ENCODE measurements at regions not wholly inside any gene's neighbourhood (a gene's known extent, or its start where the extent isn't known, plus 50 kb on each side); places are given as distances from the start of the nearest gene placed in this dataset.
A peak's percentile ranks its signal among the peaks of the same experiment; 100 is the strongest.

DNA sequence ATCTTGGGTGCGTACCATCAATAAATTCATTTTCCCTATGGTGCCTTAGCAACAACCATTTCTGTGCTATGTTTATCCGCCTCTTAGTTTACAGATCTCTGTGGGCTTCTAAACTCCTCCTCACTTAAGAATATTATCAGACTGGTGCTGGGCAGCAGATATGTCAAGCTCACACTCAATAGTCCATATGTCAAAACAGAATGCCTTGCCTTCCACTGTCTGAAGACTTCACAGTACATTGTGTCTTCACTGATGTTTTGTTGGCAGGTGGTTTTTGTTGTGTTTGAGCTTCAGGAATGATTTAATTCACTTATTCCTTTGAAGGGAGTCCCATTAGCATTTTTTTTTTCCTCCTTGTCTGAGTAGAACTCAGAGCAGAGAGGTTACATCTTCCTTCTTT is 419.6 kb downstream of the DNAJB9 start:
- no peak overlapping the region for H3K4me3 ChIP-seq (replicated peaks in 1 of 3; ENCODE audit: insufficient read depth in 1 of 3, low read depth in 2 of 3, low read length in 3 of 3)
- H3K9me3 ChIP-seq (ENCODE audit: low read length): no peaks in the 10 kb centered on the region
- intact Hi-C loops (cut with micrococcal nuclease; ENCODE audit: unreplicated experiment): no loop called here
- H3K27me3 ChIP-seq (ENCODE audit: control insufficient read depth in 1 of 2, insufficient read depth in 2 of 2, low read length in 2 of 2): no peaks in the 10 kb centered on the region
- H2AFZ ChIP-seq (ENCODE audit: low read length): no peak overlapping the region
- TF ChIP-seq BRD4 (CRISPR knock-in tag; IDR thresholded peaks at IDR 0.05): no peak
- H4K20me1 ChIP-seq (ENCODE audit: insufficient read depth, low read length): no peaks in the 10 kb centered on the region
- WGBS (ENCODE audit: low lambda C conversion rate): 59% methylated on average over 2 of the region's 2 CpGs
- BruUV-seq (replicated peaks): no TSS peak
- in situ Hi-C loops (cut with HindIII; ENCODE audit: extremely low pct_ligation_motif_present, low pct_unique_long_range_greater_than_20kb): no loop called here
- ATAC-seq: no peak
- H3K4me2 ChIP-seq (ENCODE audit: low read depth, low read length): no peak overlapping the region
- ChIA-PET CTCF (ENCODE audit: low intra/inter-chr PET ratio, low total read pairs) (no interaction called here), POLR2A (no interaction called here)
- no peak for FAIRE-seq
- H3K4me1 ChIP-seq (ENCODE audit: insufficient read depth, low read length): no peaks in the 10 kb centered on the region
- H3K9ac ChIP-seq (ENCODE audit: insufficient read depth, low read depth, low read length): no peak overlapping the region
- no peak for DNase-seq (ENCODE audit: low spot score)
- no peaks in the 10 kb centered on the region for H3K36me3 ChIP-seq (replicated peaks in 1 of 2; ENCODE audit: control insufficient read depth in 1 of 2, insufficient read depth in 2 of 2, low read length in 2 of 2)
- H3K27ac ChIP-seq (ENCODE audit: extremely low read length, insufficient read depth, low read length): no peak overlapping the region
- no peaks in the 10 kb centered on the region for H3K79me2 ChIP-seq (ENCODE audit: insufficient read depth, low read length)

DNA sequence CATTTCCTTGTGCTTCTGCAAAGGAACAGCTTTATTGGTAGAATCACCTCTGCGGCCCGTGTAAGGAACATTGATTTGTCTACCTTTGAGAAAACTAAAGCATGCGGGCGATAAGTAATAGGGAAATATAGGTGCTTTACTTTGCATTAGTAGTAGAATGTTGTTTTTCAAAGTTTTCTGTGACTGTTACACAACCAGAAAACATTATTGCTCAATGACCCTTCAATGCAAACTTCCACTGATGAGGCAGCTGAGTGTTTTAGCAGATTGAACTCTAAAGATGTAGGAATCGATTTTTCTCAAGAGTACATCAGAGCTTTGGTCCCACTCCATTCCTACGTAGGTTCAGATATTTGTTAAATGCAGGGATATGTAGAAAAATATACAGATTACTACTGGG is 427.8 kb downstream of the DNAJB9 start:
- no peak for DNase-seq (ENCODE audit: low spot score)
- in situ Hi-C loops (cut with HindIII; ENCODE audit: extremely low pct_ligation_motif_present, low pct_unique_long_range_greater_than_20kb) (no loop called here), intact Hi-C loops (cut with micrococcal nuclease; ENCODE audit: unreplicated experiment) (no loop called here)
- no TSS peak for BruUV-seq (replicated peaks)
- H4K20me1 ChIP-seq (ENCODE audit: insufficient read depth, low read length): no peaks in the 10 kb centered on the region
- H3K9me3 ChIP-seq (ENCODE audit: low read length): no peaks in the 10 kb centered on the region
- no peak overlapping the region for H2AFZ ChIP-seq (ENCODE audit: low read length)
- no peak for FAIRE-seq
- no peak overlapping the region for H3K27ac ChIP-seq (ENCODE audit: extremely low read length, insufficient read depth, low read length)
- ChIA-PET POLR2A (no interaction called here), CTCF (ENCODE audit: low intra/inter-chr PET ratio, low total read pairs) (no interaction called here)
- H3K9ac ChIP-seq (ENCODE audit: insufficient read depth, low read depth, low read length): no peak overlapping the region
- no peaks in the 10 kb centered on the region for H3K27me3 ChIP-seq (ENCODE audit: control insufficient read depth in 1 of 2, insufficient read depth in 2 of 2, low read length in 2 of 2)
- no peak for ATAC-seq
- H3K4me2 ChIP-seq (ENCODE audit: low read depth, low read length): no peak overlapping the region
- 39% methylated on average over 6 of the region's 6 CpGs for WGBS (ENCODE audit: low lambda C conversion rate)
- no peaks in the 10 kb centered on the region for H3K36me3 ChIP-seq (replicated peaks in 1 of 2; ENCODE audit: control insufficient read depth in 1 of 2, insufficient read depth in 2 of 2, low read length in 2 of 2)
- H3K4me3 ChIP-seq (replicated peaks in 1 of 3; ENCODE audit: insufficient read depth in 1 of 3, low read depth in 2 of 3, low read length in 3 of 3): no peak overlapping the region
- H3K4me1 ChIP-seq (ENCODE audit: insufficient read depth, low read length): no peaks in the 10 kb centered on the region
- TF ChIP-seq CEBPG (CRISPR knock-in tag; IDR thresholded peaks at IDR 0.05): peak; percentile 38; the same call in 1 of the 2 replicates
- TF ChIP-seq CEBPB (IDR thresholded peaks at IDR 0.05; ENCODE audit: borderline replicate concordance, low read depth, low read length): peak; percentile 77
- TF ChIP-seq RBM22 (optimal IDR thresholded peaks at IDR 0.05; ENCODE audit: low read length): no peak
- H3K79me2 ChIP-seq (ENCODE audit: insufficient read depth, low read length): no peaks in the 10 kb centered on the region

DNA sequence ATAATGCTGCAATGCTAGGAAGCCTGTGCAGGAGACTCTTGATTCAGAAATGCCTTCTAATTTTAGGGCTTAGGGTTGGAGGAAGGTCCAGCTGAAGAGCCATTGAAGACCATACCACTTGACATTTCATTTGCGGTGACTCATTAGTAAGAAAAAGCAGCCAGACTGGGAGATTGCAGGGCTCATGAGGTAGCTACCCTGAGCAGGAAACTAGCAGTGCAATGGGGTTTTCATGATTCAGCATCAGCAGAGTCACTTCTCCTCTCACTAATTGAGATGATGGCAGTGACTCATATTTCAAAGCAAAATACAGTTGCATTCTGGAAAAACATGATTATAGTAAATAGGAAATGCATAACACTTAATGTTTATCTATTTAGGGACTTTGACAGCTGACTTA is 434.1 kb downstream of the DNAJB9 start:
- 60% methylated on average over 1 of the region's 1 CpG for WGBS (ENCODE audit: low lambda C conversion rate)
- in situ Hi-C loops (cut with HindIII; ENCODE audit: extremely low pct_ligation_motif_present, low pct_unique_long_range_greater_than_20kb) (no loop called here), intact Hi-C loops (cut with micrococcal nuclease; ENCODE audit: unreplicated experiment) (no loop called here)
- Histone ChIP-seq H3K4me1 (ENCODE audit: insufficient read depth, low read length) (no peaks in the 10 kb centered on the region), H3K4me2 (ENCODE audit: low read depth, low read length) (no peak overlapping the region), H3K9ac (ENCODE audit: insufficient read depth, low read depth, low read length) (no peak overlapping the region), H3K4me3 (replicated peaks in 1 of 3; ENCODE audit: insufficient read depth in 1 of 3, low read depth in 2 of 3, low read length in 3 of 3) (no peak overlapping the region), H4K20me1 (ENCODE audit: insufficient read depth, low read length) (no peaks in the 10 kb centered on the region), H2AFZ (ENCODE audit: low read length) (no peak overlapping the region), H3K27me3 (ENCODE audit: control insufficient read depth in 1 of 2, insufficient read depth in 2 of 2, low read length in 2 of 2) (no peaks in the 10 kb centered on the region), H3K27ac (ENCODE audit: extremely low read length, insufficient read depth, low read length) (no peak overlapping the region), H3K9me3 (ENCODE audit: low read length) (no peaks in the 10 kb centered on the region), H3K36me3 (replicated peaks in 1 of 2; ENCODE audit: control insufficient read depth in 1 of 2, insufficient read depth in 2 of 2, low read length in 2 of 2) (no peaks in the 10 kb centered on the region), H3K79me2 (ENCODE audit: insufficient read depth, low read length) (no peaks in the 10 kb centered on the region)
- CTCF ChIA-PET (ENCODE audit: low intra/inter-chr PET ratio, low total read pairs): no interaction called here
- no TSS peak for BruUV-seq (replicated peaks)
- DNase-seq (ENCODE audit: low spot score) (no peak), FAIRE-seq (no peak), ATAC-seq (no peak)
- POLR2A ChIA-PET: no interaction called here
- TF ChIP-seq ZNF557 (CRISPR knock-in tag; IDR thresholded peaks at IDR 0.05): no peak
- TF ChIP-seq, protein P1, sequence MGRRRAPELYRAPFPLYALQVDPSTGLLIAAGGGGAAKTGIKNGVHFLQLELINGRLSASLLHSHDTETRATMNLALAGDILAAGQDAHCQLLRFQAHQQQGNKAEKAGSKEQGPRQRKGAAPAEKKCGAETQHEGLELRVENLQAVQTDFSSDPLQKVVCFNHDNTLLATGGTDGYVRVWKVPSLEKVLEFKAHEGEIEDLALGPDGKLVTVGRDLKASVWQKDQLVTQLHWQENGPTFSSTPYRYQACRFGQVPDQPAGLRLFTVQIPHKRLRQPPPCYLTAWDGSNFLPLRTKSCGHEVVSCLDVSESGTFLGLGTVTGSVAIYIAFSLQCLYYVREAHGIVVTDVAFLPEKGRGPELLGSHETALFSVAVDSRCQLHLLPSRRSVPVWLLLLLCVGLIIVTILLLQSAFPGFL (CRISPR knock-in tag; IDR thresholded peaks at IDR 0.05): no peak
- no peak for TF ChIP-seq TBX2 (CRISPR knock-in tag; IDR thresholded peaks at IDR 0.05; ENCODE audit: borderline replicate concordance)
- no peak for TF ChIP-seq JUN (CRISPR knock-in tag; IDR thresholded peaks at IDR 0.05)
- TF ChIP-seq GABPA (IDR thresholded peaks at IDR 0.05; ENCODE audit: low read depth, low read length): no peak
- TF ChIP-seq GABPA (CRISPR knock-in tag; IDR thresholded peaks at IDR 0.05; ENCODE audit: low read depth): no peak
- no peak for TF ChIP-seq HNRNPK (IDR thresholded peaks at IDR 0.05; ENCODE audit: low read depth, low read length, poor library complexity, severe bottlenecking)
- no peak for TF ChIP-seq GTF2F1 (IDR thresholded peaks at IDR 0.05; ENCODE audit: low read length)
- TF ChIP-seq SMAD1 (CRISPR knock-in tag; IDR thresholded peaks at IDR 0.05; ENCODE audit: borderline replicate concordance, low read depth): no peak
- TF ChIP-seq ATF7 (IDR thresholded peaks at IDR 0.05): no peak
- TF ChIP-seq ATF7 (CRISPR knock-in tag; IDR thresholded peaks at IDR 0.05): no peak
- TF ChIP-seq FOXM1 (CRISPR knock-in tag; IDR thresholded peaks at IDR 0.05): no peak
